H9 (cell line): ENCODE measurements at regions not wholly inside any gene's neighbourhood (a gene's known extent, or its start where the extent isn't known, plus 50 kb on each side); places are given as distances from the start of the nearest gene placed in this dataset.

Experiments used
- DNase-seq: peaks from one replicate; pipeline ENCODE4 v3.0.0-alpha.2; 2017
- H2AFZ ChIP-seq: one replicate; pipeline ENCODE4 v1.6.1; 2013; ENCODE audit warnings: mild to moderate bottlenecking, low read length, control low read depth, moderate library complexity
- H2AK5ac ChIP-seq: 2 replicates; pipeline ENCODE4 v1.6.1; 2013; ENCODE audit warnings: low read length, control low read depth, mixed read lengths; ENCODE audit not compliant: insufficient read length
- H2BK120ac ChIP-seq: one replicate; pipeline ENCODE4 v1.6.1; 2013; ENCODE audit warnings: low read depth, mild to moderate bottlenecking, low read length, control low read depth, inconsistent platforms; ENCODE audit not compliant: poor library complexity, severe bottlenecking
- H2BK12ac ChIP-seq: 2 replicates; pipeline ENCODE4 v1.6.1; 2013; ENCODE audit warnings: low read length, control low read depth, mixed read lengths, low read depth; ENCODE audit not compliant: insufficient read length
- H2BK15ac ChIP-seq: 2 replicates; pipeline ENCODE4 v1.6.1; 2013; ENCODE audit warnings: low read depth, low read length, control low read depth
- H2BK20ac ChIP-seq: one replicate; pipeline ENCODE4 v1.6.1; 2013; ENCODE audit warnings: low read depth, mild to moderate bottlenecking, low read length, control low read depth, inconsistent platforms; ENCODE audit not compliant: poor library complexity, severe bottlenecking
- H2BK5ac ChIP-seq: 2 replicates; pipeline ENCODE4 v1.6.1; 2013; ENCODE audit warnings: low read length, control low read depth, mixed read lengths; ENCODE audit not compliant: insufficient read length
- H3K14ac ChIP-seq: 2 replicates; pipeline ENCODE4 v1.6.1; 2013; ENCODE audit warnings: low read length, control low read depth; ENCODE audit not compliant: insufficient read depth
- H3K18ac ChIP-seq: 2 replicates; pipeline ENCODE4 v1.6.1; 2013; ENCODE audit warnings: low read depth, mild to moderate bottlenecking, mixed read lengths, low read length, control low read depth; ENCODE audit not compliant: insufficient read length
- H3K23ac ChIP-seq: 2 replicates; pipeline ENCODE4 v1.6.1; 2013; ENCODE audit warnings: low read length, control low read depth, mixed read lengths, low read depth; ENCODE audit not compliant: insufficient read length
- H3K23me2 ChIP-seq: 2 replicates; pipeline ENCODE4 v1.6.1; 2013; ENCODE audit warnings: low read depth, mild to moderate bottlenecking, mixed read lengths, low read length, control low read depth; ENCODE audit not compliant: insufficient read length, poor library complexity, severe bottlenecking
- H3K27ac ChIP-seq: 2 replicates; pipeline ENCODE4 v1.5.1; 2013; ENCODE audit warnings: low read length, control low read depth, mixed read lengths, low read depth; ENCODE audit not compliant: insufficient read length
- H3K27me3 ChIP-seq: 2 replicates; pipeline ENCODE4 v1.6.1; 2013; ENCODE audit warnings: low read length, control low read depth, inconsistent platforms; ENCODE audit not compliant: insufficient read depth
- H3K4ac ChIP-seq: 2 replicates; pipeline ENCODE4 v1.6.1; 2013; ENCODE audit warnings: low read depth, mild to moderate bottlenecking, control low read depth, inconsistent platforms, low read length, moderate library complexity
- H3K4me1 ChIP-seq: 2 replicates; pipeline ENCODE4 v1.6.1; 2013; ENCODE audit warnings: low read length, control low read depth, inconsistent platforms; ENCODE audit not compliant: insufficient read depth
- H3K4me2 ChIP-seq: 2 replicates; pipeline ENCODE4 v1.6.1; 2013; ENCODE audit warnings: low read length, control low read depth, mixed read lengths; ENCODE audit not compliant: insufficient read length, insufficient read depth
- H3K56ac ChIP-seq: 2 replicates; pipeline ENCODE4 v1.6.1; 2013; ENCODE audit warnings: low read depth, mild to moderate bottlenecking, mixed read lengths, low read length, control low read depth; ENCODE audit not compliant: insufficient read length
- H3K79me1 ChIP-seq: 2 replicates; pipeline ENCODE4 v1.6.1; 2013; ENCODE audit warnings: low read depth, mild to moderate bottlenecking, moderate library complexity, low read length, control low read depth, inconsistent platforms; ENCODE audit not compliant: insufficient read depth, poor library complexity, severe bottlenecking
- H3K79me2 ChIP-seq: 2 replicates; pipeline ENCODE4 v1.6.1; 2013; ENCODE audit warnings: low read length, control low read depth, inconsistent platforms; ENCODE audit not compliant: insufficient read depth
- H3K9ac ChIP-seq: 2 replicates; pipeline ENCODE4 v1.6.1; 2013; ENCODE audit warnings: low read length, control low read depth, mixed read lengths; ENCODE audit not compliant: insufficient read length; ENCODE audit errors: extremely low read depth
- H3K9me3 ChIP-seq: one replicate; pipeline ENCODE4 v1.6.1; 2013; ENCODE audit warnings: low read depth, low read length, inconsistent platforms; ENCODE audit not compliant: control insufficient read depth
- H3T11ph ChIP-seq: one replicate; pipeline ENCODE4 v1.6.1; 2013; ENCODE audit warnings: mild to moderate bottlenecking, low read length, control low read depth, inconsistent platforms
- H4K20me1 ChIP-seq: one replicate; pipeline ENCODE4 v1.6.1; 2013; ENCODE audit not compliant: control insufficient read depth, insufficient read length, insufficient read depth
- H4K5ac ChIP-seq: 2 replicates; pipeline ENCODE4 v1.6.1; 2013; ENCODE audit warnings: low read depth, mild to moderate bottlenecking, mixed read lengths, low read length, control low read depth; ENCODE audit not compliant: insufficient read length
- H4K8ac ChIP-seq: replicated peaks from 2 replicates; pipeline ENCODE4 v1.6.1; 2013; ENCODE audit warnings: low read length, control low read depth, mixed read lengths, low read depth; ENCODE audit not compliant: insufficient read length
- H4K91ac ChIP-seq: 2 replicates; pipeline ENCODE4 v1.6.1; 2013; ENCODE audit warnings: low read depth, mild to moderate bottlenecking, moderate library complexity, mixed read lengths, low read length, control low read depth; ENCODE audit not compliant: insufficient read length
- H3K27ac Mint-ChIP-seq, 3 experiments: 2 replicates in 2 of 3; 3 replicates in 1 of 3; pipeline ENCODE4 v1.8.0; 2020 to 2021; ENCODE audit warnings: mixed read lengths in 3 of 3, mild to moderate bottlenecking in 1 of 3, moderate library complexity in 1 of 3
- H3K27me3 Mint-ChIP-seq: 2 replicates; pipeline ENCODE4 v1.8.0; 2021; ENCODE audit warnings: low read depth, mild to moderate bottlenecking, moderate library complexity, mixed read lengths
- H3K36me3 Mint-ChIP-seq, 3 experiments: 2 replicates in 2 of 3; 3 replicates in 1 of 3; pipeline ENCODE4 v1.8.0; 2020 to 2021; ENCODE audit warnings: low read depth in 3 of 3, mixed read lengths in 3 of 3; ENCODE audit not compliant: insufficient read depth in 1 of 3
- H3K4me1 Mint-ChIP-seq, 2 experiments: 2 replicates each; pipeline ENCODE4 v1.8.0; 2020; ENCODE audit warnings: mixed read lengths in 2 of 2
- H3K4me3 Mint-ChIP-seq, 2 experiments: 2 replicates in 1 of 2; 3 replicates in 1 of 2; pipeline ENCODE4 v1.8.0; 2020 to 2021; ENCODE audit warnings: mild to moderate bottlenecking in 2 of 2, mixed read lengths in 2 of 2, moderate library complexity in 1 of 2
- H3K9me3 Mint-ChIP-seq, 2 experiments: 2 replicates in 1 of 2; 3 replicates in 1 of 2; pipeline ENCODE4 v1.8.0; 2020; ENCODE audit warnings: mild to moderate bottlenecking in 2 of 2, mixed read lengths in 2 of 2, moderate library complexity in 1 of 2
- WGBS: extraction: QIAGEN DNeasy Blood & Tissue Kit; methylation state at CpG from one replicate; pipeline ENCODE4 v1.1.7; 2013; ENCODE audit warnings: missing lambda C conversion rate, low lambda C conversion rate, mixed read lengths; ENCODE audit not compliant: insufficient read length; ENCODE audit errors: extremely low coverage; 5-methylcytosine and 5-hydroxymethylcytosine counted together
- TF ChIP-seq, protein P1 (sequence below): fragments of 200-600 bp; sonication (generic); conservative IDR thresholded peaks from 3 replicates; pipeline ENCODE4 v1.8.0; 2021; ENCODE audit warnings: antibody characterized with exemption, mild to moderate bottlenecking

DNA sequence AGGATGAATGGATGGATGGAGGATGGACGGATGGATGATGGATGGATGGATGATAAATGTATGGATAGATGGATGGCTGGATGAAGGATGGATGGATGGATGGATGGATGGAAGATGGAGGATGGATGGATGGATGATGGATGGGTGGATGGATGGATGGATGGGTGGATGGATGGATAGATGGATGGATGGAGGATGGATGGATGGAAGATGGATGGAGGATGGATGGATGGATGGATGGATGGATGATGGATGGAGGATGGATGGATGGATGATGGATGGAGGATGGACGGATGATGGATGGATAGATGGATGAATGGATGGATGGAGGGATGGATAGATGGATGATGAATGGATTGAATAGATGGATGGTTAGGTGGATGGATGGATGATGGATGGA is 210.6 kb upstream of the IGF1R start:
- H3K4me1 ChIP-seq = no peaks in the 10 kb centered on the region
- H3K23me2 ChIP-seq = no peaks in the 10 kb centered on the region
- H3K23ac ChIP-seq = no peak overlapping the region
- no peak overlapping the region for H3K4me3 Mint-ChIP-seq
- no peaks in the 10 kb centered on the region; a peak in 1 of 7 replicates for H3K36me3 Mint-ChIP-seq
- no peak overlapping the region for H2BK15ac ChIP-seq
- no peaks in the 10 kb centered on the region for H3K79me2 ChIP-seq
- no peak overlapping the region for H4K5ac ChIP-seq
- H3K9me3 Mint-ChIP-seq = peaks cover 5% of the 10 kb centered on the region in 2 experiments; a peak in 3 of 5 replicates
- H3K9me3 ChIP-seq = no peaks in the 10 kb centered on the region
- H2AK5ac ChIP-seq = no peak overlapping the region
- no peak overlapping the region for H3K9ac ChIP-seq
- H3K18ac ChIP-seq = no peak overlapping the region
- H2AFZ ChIP-seq = no peak overlapping the region
- TF ChIP-seq, protein P1, sequence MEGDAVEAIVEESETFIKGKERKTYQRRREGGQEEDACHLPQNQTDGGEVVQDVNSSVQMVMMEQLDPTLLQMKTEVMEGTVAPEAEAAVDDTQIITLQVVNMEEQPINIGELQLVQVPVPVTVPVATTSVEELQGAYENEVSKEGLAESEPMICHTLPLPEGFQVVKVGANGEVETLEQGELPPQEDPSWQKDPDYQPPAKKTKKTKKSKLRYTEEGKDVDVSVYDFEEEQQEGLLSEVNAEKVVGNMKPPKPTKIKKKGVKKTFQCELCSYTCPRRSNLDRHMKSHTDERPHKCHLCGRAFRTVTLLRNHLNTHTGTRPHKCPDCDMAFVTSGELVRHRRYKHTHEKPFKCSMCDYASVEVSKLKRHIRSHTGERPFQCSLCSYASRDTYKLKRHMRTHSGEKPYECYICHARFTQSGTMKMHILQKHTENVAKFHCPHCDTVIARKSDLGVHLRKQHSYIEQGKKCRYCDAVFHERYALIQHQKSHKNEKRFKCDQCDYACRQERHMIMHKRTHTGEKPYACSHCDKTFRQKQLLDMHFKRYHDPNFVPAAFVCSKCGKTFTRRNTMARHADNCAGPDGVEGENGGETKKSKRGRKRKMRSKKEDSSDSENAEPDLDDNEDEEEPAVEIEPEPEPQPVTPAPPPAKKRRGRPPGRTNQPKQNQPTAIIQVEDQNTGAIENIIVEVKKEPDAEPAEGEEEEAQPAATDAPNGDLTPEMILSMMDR = no peak
- H3K4ac ChIP-seq = no peak overlapping the region
- peaks cover 3% of the 10 kb centered on the region in 2 experiments; a peak in 3 of 4 replicates for H3K4me1 Mint-ChIP-seq
- H3K4me2 ChIP-seq = no peak overlapping the region
- H3K79me1 ChIP-seq = no peaks in the 10 kb centered on the region
- H3K27ac Mint-ChIP-seq = no peak overlapping the region
- DNase-seq = no peak
- no peak overlapping the region for H3K56ac ChIP-seq
- no peak overlapping the region for H3T11ph ChIP-seq
- no peak overlapping the region for H2BK5ac ChIP-seq
- no peak overlapping the region for H2BK120ac ChIP-seq
- H4K91ac ChIP-seq = no peak overlapping the region
- H2BK20ac ChIP-seq = no peak overlapping the region
- H4K20me1 ChIP-seq = no peaks in the 10 kb centered on the region
- H3K14ac ChIP-seq = no peak overlapping the region
- no peaks in the 10 kb centered on the region for H3K27me3 ChIP-seq
- H3K27ac ChIP-seq = no peak overlapping the region
- no peak overlapping the region for H4K8ac ChIP-seq
- H3K27me3 Mint-ChIP-seq = peaks cover 13% of the 10 kb centered on the region; the same call in 1 of the 2 replicates
- H2BK12ac ChIP-seq = no peak overlapping the region
- WGBS = 100% methylated on average over 2 of the region's 2 CpGs
